Fibroblast of lung (primary cell): ENCODE measurements at regions not wholly inside any gene's neighbourhood (a gene's known extent, or its start where the extent isn't known, plus 50 kb on each side); places are given as distances from the start of the nearest gene placed in this dataset.

Experiments used
- DNase-seq, 2 donors: peaks; one replicate each; pipeline versions ENCODE4 v3.0.0 to v3.0.0-alpha.2; 2010; ENCODE audit warnings: low read depth in 2 of 2
- H2AFZ ChIP-seq: 2 replicates; pipeline ENCODE4 v1.5.1; 2012; ENCODE audit warnings: low read length, control low read depth, inconsistent platforms
- H3K27ac ChIP-seq: 2 replicates; pipeline ENCODE4 v1.5.1; 2011; ENCODE audit warnings: low read length, control low read depth; ENCODE audit not compliant: insufficient read depth
- H3K27me3 ChIP-seq: 2 replicates; pipeline ENCODE4 v1.5.1; 2011; ENCODE audit warnings: mild to moderate bottlenecking, low read length; ENCODE audit not compliant: control insufficient read depth, insufficient read depth
- H3K36me3 ChIP-seq: 2 replicates; pipeline ENCODE4 v1.5.1; 2011; ENCODE audit warnings: low read length; ENCODE audit not compliant: control insufficient read depth, insufficient read depth
- H3K4me1 ChIP-seq: 2 replicates; pipeline ENCODE4 v1.5.1; 2011; ENCODE audit warnings: low read length; ENCODE audit not compliant: control insufficient read depth, insufficient read depth; ENCODE audit errors: extremely low read depth
- H3K4me2 ChIP-seq: 2 replicates; pipeline ENCODE4 v1.5.1; 2011; ENCODE audit warnings: low read length, control low read depth; ENCODE audit not compliant: insufficient read depth; ENCODE audit errors: extremely low read depth
- H3K4me3 ChIP-seq, 4 experiments: fragments of 200-600 bp in 1 of 4; sonication (generic) in 1 of 4; replicated peaks in 1 of 4; 2 replicates each; pipeline ENCODE4 v1.5.1; 2011 to 2016; ENCODE audit warnings: low read length in 4 of 4, low read depth in 3 of 4, mild to moderate bottlenecking in 3 of 4, control low read depth in 2 of 4, inconsistent platforms in 1 of 4, mixed read lengths in 1 of 4; ENCODE audit not compliant: insufficient read depth in 1 of 4; ENCODE audit errors: control extremely low read depth in 1 of 4
- H3K79me2 ChIP-seq: 2 replicates; pipeline ENCODE4 v1.5.1; 2012; ENCODE audit warnings: mild to moderate bottlenecking, low read length, inconsistent platforms; ENCODE audit not compliant: control insufficient read depth, insufficient read depth
- H3K9ac ChIP-seq: 2 replicates; pipeline ENCODE4 v1.5.1; 2011; ENCODE audit warnings: mild to moderate bottlenecking, low read length, control low read depth; ENCODE audit not compliant: insufficient read depth
- H3K9me3 ChIP-seq: 2 replicates; pipeline ENCODE4 v1.5.1; 2012; ENCODE audit warnings: low read depth, low read length; ENCODE audit not compliant: control insufficient read depth, insufficient read depth
- H4K20me1 ChIP-seq: 2 replicates; pipeline ENCODE4 v1.5.1; 2011; ENCODE audit warnings: low read length; ENCODE audit not compliant: control insufficient read depth, insufficient read depth; ENCODE audit errors: extremely low read depth
- CTCF ChIP-seq, 2 donors: IDR thresholded peaks in 1 of 2; conservative IDR thresholded peaks in 1 of 2; 1 replicate in 1 of 2; 2 replicates in 1 of 2; pipeline ENCODE4 v1.5.1; 2011 to 2012; ENCODE audit warnings: low read length in 2 of 2, control low read depth in 1 of 2, inconsistent platforms in 1 of 2, low read depth in 1 of 2, mild to moderate bottlenecking in 1 of 2
- EZH2 ChIP-seq: IDR thresholded peaks from 2 replicates; pipeline ENCODE4 v1.5.1; 2012; ENCODE audit warnings: low read length, control low read depth, mild to moderate bottlenecking; ENCODE audit errors: missing control alignments

GRCh38 chr6:163839296-163839695, 424.8 kb downstream of the QKI start:
- Histone ChIP-seq H3K27me3 (no peaks in the 10 kb centered on the region), H3K4me2 (no peak overlapping the region), H3K79me2 (no peaks in the 10 kb centered on the region), H2AFZ (no peak overlapping the region), H4K20me1 (no peaks in the 10 kb centered on the region), H3K4me1 (no peaks in the 10 kb centered on the region), H3K36me3 (no peaks in the 10 kb centered on the region), H3K9me3 (no peaks in the 10 kb centered on the region), H3K27ac (no peak overlapping the region), H3K9ac (no peak overlapping the region), H3K4me3 (no peak overlapping the region)
- no peak for TF ChIP-seq CTCF (conservative IDR thresholded peaks at IDR 0.05 in 1 of 2, IDR thresholded peaks at IDR 0.05 in 1 of 2; ENCODE audit: low read depth in 1 of 2, low read length in 2 of 2)
- TF ChIP-seq EZH2: no peak
- DNase-seq: peak in 1 of 2 donors; percentile 14

GRCh38 chr6:163837691-163838431, 423.3 kb downstream of the QKI start:
- no peaks in the 10 kb centered on the region for H3K9me3 ChIP-seq
- no peaks in the 10 kb centered on the region for H3K79me2 ChIP-seq
- no peaks in the 10 kb centered on the region for H3K27me3 ChIP-seq
- no peaks in the 10 kb centered on the region for H3K4me1 ChIP-seq
- no peak overlapping the region for H3K27ac ChIP-seq
- peak overlapping the region; percentile 87 for H2AFZ ChIP-seq
- H3K36me3 ChIP-seq: no peaks in the 10 kb centered on the region
- DNase-seq: peak; percentile 38 to 56
- H4K20me1 ChIP-seq: no peaks in the 10 kb centered on the region
- H3K4me3 ChIP-seq: peak overlapping the region in 1 of 4 experiments; percentile 21
- no peak for TF ChIP-seq EZH2
- no peak for TF ChIP-seq CTCF (conservative IDR thresholded peaks at IDR 0.05 in 1 of 2, IDR thresholded peaks at IDR 0.05 in 1 of 2; ENCODE audit: low read depth in 1 of 2, low read length in 2 of 2)
- no peak overlapping the region for H3K9ac ChIP-seq
- H3K4me2 ChIP-seq: peak overlapping the region; percentile 59

- Histone ChIP-seq H4K20me1 (no peaks in the 10 kb centered on the region), H3K4me1 (no peaks in the 10 kb centered on the region), H3K9me3 (no peaks in the 10 kb centered on the region), H3K36me3 (no peaks in the 10 kb centered on the region), H3K9ac (no peak overlapping the region), H3K79me2 (no peaks in the 10 kb centered on the region), H3K4me2 (no peak overlapping the region), H2AFZ (peak overlapping the region; percentile 87), H3K27me3 (no peaks in the 10 kb centered on the region), H3K4me3 (no peak overlapping the region), H3K27ac (no peak overlapping the region)
- TF ChIP-seq EZH2 (no peak), CTCF (conservative IDR thresholded peaks at IDR 0.05 in 1 of 2, IDR thresholded peaks at IDR 0.05 in 1 of 2; ENCODE audit: low read depth in 1 of 2, low read length in 2 of 2) (no peak)
- DNase-seq: no peak
These were observed 422.6 kb downstream of the QKI start for GRCh38 chr6:163836876-163837690.
